H9 (cell line): ENCODE measurements at regions not wholly inside any gene's neighbourhood (a gene's known extent, or its start where the extent isn't known, plus 50 kb on each side); places are given as distances from the start of the nearest gene placed in this dataset.

Source experiments
- DNase-seq: peaks from one replicate; pipeline ENCODE4 v3.0.0-alpha.2; 2017
- H2AFZ ChIP-seq: one replicate; pipeline ENCODE4 v1.6.1; 2013; ENCODE audit warnings: mild to moderate bottlenecking, low read length, control low read depth, moderate library complexity
- H2AK5ac ChIP-seq: 2 replicates; pipeline ENCODE4 v1.6.1; 2013; ENCODE audit warnings: low read length, control low read depth, mixed read lengths; ENCODE audit not compliant: insufficient read length
- H2BK120ac ChIP-seq: one replicate; pipeline ENCODE4 v1.6.1; 2013; ENCODE audit warnings: low read depth, mild to moderate bottlenecking, low read length, control low read depth, inconsistent platforms; ENCODE audit not compliant: poor library complexity, severe bottlenecking
- H2BK12ac ChIP-seq: 2 replicates; pipeline ENCODE4 v1.6.1; 2013; ENCODE audit warnings: low read length, control low read depth, mixed read lengths, low read depth; ENCODE audit not compliant: insufficient read length
- H2BK15ac ChIP-seq: 2 replicates; pipeline ENCODE4 v1.6.1; 2013; ENCODE audit warnings: low read depth, low read length, control low read depth
- H2BK20ac ChIP-seq: one replicate; pipeline ENCODE4 v1.6.1; 2013; ENCODE audit warnings: low read depth, mild to moderate bottlenecking, low read length, control low read depth, inconsistent platforms; ENCODE audit not compliant: poor library complexity, severe bottlenecking
- H2BK5ac ChIP-seq: 2 replicates; pipeline ENCODE4 v1.6.1; 2013; ENCODE audit warnings: low read length, control low read depth, mixed read lengths; ENCODE audit not compliant: insufficient read length
- H3K14ac ChIP-seq: 2 replicates; pipeline ENCODE4 v1.6.1; 2013; ENCODE audit warnings: low read length, control low read depth; ENCODE audit not compliant: insufficient read depth
- H3K18ac ChIP-seq: 2 replicates; pipeline ENCODE4 v1.6.1; 2013; ENCODE audit warnings: low read depth, mild to moderate bottlenecking, mixed read lengths, low read length, control low read depth; ENCODE audit not compliant: insufficient read length
- H3K23ac ChIP-seq: 2 replicates; pipeline ENCODE4 v1.6.1; 2013; ENCODE audit warnings: low read length, control low read depth, mixed read lengths, low read depth; ENCODE audit not compliant: insufficient read length
- H3K23me2 ChIP-seq: 2 replicates; pipeline ENCODE4 v1.6.1; 2013; ENCODE audit warnings: low read depth, mild to moderate bottlenecking, mixed read lengths, low read length, control low read depth; ENCODE audit not compliant: insufficient read length, poor library complexity, severe bottlenecking
- H3K27ac ChIP-seq: 2 replicates; pipeline ENCODE4 v1.5.1; 2013; ENCODE audit warnings: low read length, control low read depth, mixed read lengths, low read depth; ENCODE audit not compliant: insufficient read length
- H3K27me3 ChIP-seq: 2 replicates; pipeline ENCODE4 v1.6.1; 2013; ENCODE audit warnings: low read length, control low read depth, inconsistent platforms; ENCODE audit not compliant: insufficient read depth
- H3K4ac ChIP-seq: 2 replicates; pipeline ENCODE4 v1.6.1; 2013; ENCODE audit warnings: low read depth, mild to moderate bottlenecking, control low read depth, inconsistent platforms, low read length, moderate library complexity
- H3K4me1 ChIP-seq: 2 replicates; pipeline ENCODE4 v1.6.1; 2013; ENCODE audit warnings: low read length, control low read depth, inconsistent platforms; ENCODE audit not compliant: insufficient read depth
- H3K4me2 ChIP-seq: 2 replicates; pipeline ENCODE4 v1.6.1; 2013; ENCODE audit warnings: low read length, control low read depth, mixed read lengths; ENCODE audit not compliant: insufficient read length, insufficient read depth
- H3K56ac ChIP-seq: 2 replicates; pipeline ENCODE4 v1.6.1; 2013; ENCODE audit warnings: low read depth, mild to moderate bottlenecking, mixed read lengths, low read length, control low read depth; ENCODE audit not compliant: insufficient read length
- H3K79me1 ChIP-seq: 2 replicates; pipeline ENCODE4 v1.6.1; 2013; ENCODE audit warnings: low read depth, mild to moderate bottlenecking, moderate library complexity, low read length, control low read depth, inconsistent platforms; ENCODE audit not compliant: insufficient read depth, poor library complexity, severe bottlenecking
- H3K79me2 ChIP-seq: 2 replicates; pipeline ENCODE4 v1.6.1; 2013; ENCODE audit warnings: low read length, control low read depth, inconsistent platforms; ENCODE audit not compliant: insufficient read depth
- H3K9ac ChIP-seq: 2 replicates; pipeline ENCODE4 v1.6.1; 2013; ENCODE audit warnings: low read length, control low read depth, mixed read lengths; ENCODE audit not compliant: insufficient read length; ENCODE audit errors: extremely low read depth
- H3K9me3 ChIP-seq: one replicate; pipeline ENCODE4 v1.6.1; 2013; ENCODE audit warnings: low read depth, low read length, inconsistent platforms; ENCODE audit not compliant: control insufficient read depth
- H3T11ph ChIP-seq: one replicate; pipeline ENCODE4 v1.6.1; 2013; ENCODE audit warnings: mild to moderate bottlenecking, low read length, control low read depth, inconsistent platforms
- H4K20me1 ChIP-seq: one replicate; pipeline ENCODE4 v1.6.1; 2013; ENCODE audit not compliant: control insufficient read depth, insufficient read length, insufficient read depth
- H4K5ac ChIP-seq: 2 replicates; pipeline ENCODE4 v1.6.1; 2013; ENCODE audit warnings: low read depth, mild to moderate bottlenecking, mixed read lengths, low read length, control low read depth; ENCODE audit not compliant: insufficient read length
- H4K8ac ChIP-seq: replicated peaks from 2 replicates; pipeline ENCODE4 v1.6.1; 2013; ENCODE audit warnings: low read length, control low read depth, mixed read lengths, low read depth; ENCODE audit not compliant: insufficient read length
- H4K91ac ChIP-seq: 2 replicates; pipeline ENCODE4 v1.6.1; 2013; ENCODE audit warnings: low read depth, mild to moderate bottlenecking, moderate library complexity, mixed read lengths, low read length, control low read depth; ENCODE audit not compliant: insufficient read length
- H3K27ac Mint-ChIP-seq, 3 experiments: 2 replicates in 2 of 3; 3 replicates in 1 of 3; pipeline ENCODE4 v1.8.0; 2020 to 2021; ENCODE audit warnings: mixed read lengths in 3 of 3, mild to moderate bottlenecking in 1 of 3, moderate library complexity in 1 of 3
- H3K27me3 Mint-ChIP-seq: 2 replicates; pipeline ENCODE4 v1.8.0; 2021; ENCODE audit warnings: low read depth, mild to moderate bottlenecking, moderate library complexity, mixed read lengths
- H3K36me3 Mint-ChIP-seq, 3 experiments: 2 replicates in 2 of 3; 3 replicates in 1 of 3; pipeline ENCODE4 v1.8.0; 2020 to 2021; ENCODE audit warnings: low read depth in 3 of 3, mixed read lengths in 3 of 3; ENCODE audit not compliant: insufficient read depth in 1 of 3
- H3K4me1 Mint-ChIP-seq, 2 experiments: 2 replicates each; pipeline ENCODE4 v1.8.0; 2020; ENCODE audit warnings: mixed read lengths in 2 of 2
- H3K4me3 Mint-ChIP-seq, 2 experiments: 2 replicates in 1 of 2; 3 replicates in 1 of 2; pipeline ENCODE4 v1.8.0; 2020 to 2021; ENCODE audit warnings: mild to moderate bottlenecking in 2 of 2, mixed read lengths in 2 of 2, moderate library complexity in 1 of 2
- H3K9me3 Mint-ChIP-seq, 2 experiments: 2 replicates in 1 of 2; 3 replicates in 1 of 2; pipeline ENCODE4 v1.8.0; 2020; ENCODE audit warnings: mild to moderate bottlenecking in 2 of 2, mixed read lengths in 2 of 2, moderate library complexity in 1 of 2
- CTCF ChIP-seq: fragments of 200-600 bp; sonication (generic); conservative IDR thresholded peaks from 3 replicates; pipeline ENCODE4 v1.8.0; 2021; ENCODE audit warnings: antibody characterized with exemption, mild to moderate bottlenecking
- WGBS: extraction: QIAGEN DNeasy Blood & Tissue Kit; methylation state at CpG from one replicate; pipeline ENCODE4 v1.1.7; 2013; ENCODE audit warnings: missing lambda C conversion rate, low lambda C conversion rate, mixed read lengths; ENCODE audit not compliant: insufficient read length; ENCODE audit errors: extremely low coverage; 5-methylcytosine and 5-hydroxymethylcytosine counted together

- TF ChIP-seq CTCF: no peak
Observed at GRCh38 chrX:79854469-79854868, 160.1 kb upstream of the TBX22 start.

More at GRCh38 chrX:79854469-79854868, 160.1 kb upstream of the TBX22 start:
- Histone ChIP-seq H3K18ac (no peak overlapping the region), H2BK120ac (no peak overlapping the region), H4K5ac (no peak overlapping the region), H4K20me1 (no peaks in the 10 kb centered on the region), H2BK5ac (no peak overlapping the region), H3K56ac (no peak overlapping the region), H4K8ac (no peak overlapping the region), H3K4ac (no peak overlapping the region), H2BK12ac (no peak overlapping the region), H2BK20ac (no peak overlapping the region), H2AK5ac (no peak overlapping the region), H3K23me2 (no peaks in the 10 kb centered on the region), H3K4me1 (no peaks in the 10 kb centered on the region), H4K91ac (no peak overlapping the region), H3K79me1 (no peaks in the 10 kb centered on the region), H3K27me3 (no peaks in the 10 kb centered on the region), H2AFZ (no peak overlapping the region), H3K9ac (no peak overlapping the region), H3K23ac (no peak overlapping the region), H3K14ac (no peak overlapping the region), H3K27ac (no peak overlapping the region), H3K4me2 (no peak overlapping the region), H3K79me2 (no peaks in the 10 kb centered on the region), H3K9me3 (peaks cover 16% of the 10 kb centered on the region), H3T11ph (no peak overlapping the region), H2BK15ac (no peak overlapping the region)
- DNase-seq: no peak
- Mint-ChIP-seq H3K4me1 (no peaks in the 10 kb centered on the region), H3K27ac (no peak overlapping the region), H3K36me3 (peaks cover 0 to 3% (median 0%) of the 10 kb centered on the region in 3 experiments; a peak in 2 of 7 replicates), H3K4me3 (no peak overlapping the region), H3K9me3 (peaks cover 67 to 70% of the 10 kb centered on the region in 2 experiments), H3K27me3 (no peaks in the 10 kb centered on the region)
- WGBS: no CpG with 5 or more reads among the region's 1 CpG
